AG08396 (cell line): ENCODE measurements at regions not wholly inside any gene's neighbourhood (a gene's known extent, or its start where the extent isn't known, plus 50 kb on each side); places are given as distances from the start of the nearest gene placed in this dataset.
A peak's percentile ranks its signal among the peaks of the same experiment; 100 is the strongest.
"Not testable (repeated sequence)": the region's sequence is repeated elsewhere in the genome, so short reads cannot be mapped to it uniquely, and the experiment has no call there.

Experiments
- DNase-seq: peaks from one replicate; pipeline ENCODE4 v3.0.0; 2012; ENCODE audit warnings: low spot score, mixed read lengths

DNA sequence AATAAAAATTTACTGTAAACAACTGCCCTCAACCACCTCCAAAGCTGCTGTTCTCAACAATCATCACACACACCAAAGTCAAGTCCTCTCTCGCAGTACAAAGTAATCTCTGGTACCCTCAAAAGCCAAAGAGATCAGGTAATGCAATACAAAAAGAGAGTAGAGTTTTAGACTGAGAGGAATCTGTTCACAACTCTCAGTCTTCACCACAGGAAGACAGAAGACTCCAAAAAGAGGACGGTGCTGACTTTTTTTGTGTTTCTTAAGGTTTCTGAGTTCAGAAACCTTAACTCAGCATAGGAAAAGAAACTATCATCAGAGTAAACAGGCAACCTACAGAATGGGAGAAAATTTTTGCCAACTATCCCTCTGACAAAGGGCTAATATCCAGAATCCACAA is 1072.3 kb upstream of the DIAPH2 start:
- DNase-seq: no peak

DNA sequence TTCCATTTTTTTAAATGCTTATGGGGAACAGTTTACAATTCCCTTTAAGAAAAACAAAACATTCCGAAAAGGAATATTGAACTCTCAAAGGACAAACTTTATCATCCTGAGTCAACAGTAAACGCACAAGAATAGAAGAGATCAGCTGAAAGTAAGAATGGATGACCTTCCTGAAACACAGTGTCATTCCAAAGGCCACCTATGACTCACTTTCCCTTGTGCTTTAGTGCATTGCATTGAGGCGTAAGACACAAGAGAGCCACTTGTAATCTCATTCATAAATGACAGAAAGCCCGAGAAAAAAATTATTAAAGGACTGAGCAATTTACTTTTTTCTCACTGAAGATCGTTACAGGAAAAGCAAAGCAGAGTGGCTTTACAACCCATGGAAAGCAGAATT is 1062.4 kb upstream of the DIAPH2 start:
- DNase-seq: no peak

DNA sequence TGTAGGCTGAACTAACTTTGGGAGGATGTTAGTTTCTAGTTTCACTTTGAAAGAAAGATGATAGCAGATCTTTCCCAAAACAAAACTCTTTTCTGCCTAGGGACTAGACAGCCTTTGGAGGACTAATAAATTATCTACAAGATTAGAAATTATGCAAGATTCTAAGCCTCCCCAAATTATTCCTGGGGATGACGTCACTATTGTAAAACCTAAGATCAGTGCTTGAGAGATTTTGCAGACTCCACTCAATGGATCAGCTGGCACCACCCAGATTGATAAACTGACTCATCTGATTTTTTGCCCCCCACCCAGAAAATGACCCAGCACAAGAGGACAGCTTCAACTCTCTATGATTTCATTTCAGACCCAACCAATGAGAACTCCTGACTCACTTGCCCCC is 1057.9 kb upstream of the DIAPH2 start:
- no peak for DNase-seq

DNA sequence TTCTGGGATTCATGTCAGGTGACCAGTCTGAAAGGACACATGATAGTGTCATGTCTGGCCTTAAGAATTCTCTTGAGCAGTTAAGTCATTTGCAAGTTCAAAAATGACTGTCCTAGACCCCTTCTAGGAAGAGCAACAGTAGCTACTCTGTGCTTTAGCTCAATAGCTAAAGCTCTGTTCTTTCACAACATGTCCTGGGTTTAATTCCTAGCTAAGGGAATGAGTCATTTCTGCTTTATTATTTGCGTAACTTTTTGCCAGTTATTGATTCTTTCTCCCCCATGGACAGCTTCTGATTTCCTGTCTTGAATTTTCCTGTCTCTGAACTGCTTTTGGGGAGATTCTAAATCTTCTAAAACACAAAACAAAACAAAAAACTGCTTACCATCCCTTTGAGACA is 1055.8 kb upstream of the DIAPH2 start:
- no peak for DNase-seq

DNA sequence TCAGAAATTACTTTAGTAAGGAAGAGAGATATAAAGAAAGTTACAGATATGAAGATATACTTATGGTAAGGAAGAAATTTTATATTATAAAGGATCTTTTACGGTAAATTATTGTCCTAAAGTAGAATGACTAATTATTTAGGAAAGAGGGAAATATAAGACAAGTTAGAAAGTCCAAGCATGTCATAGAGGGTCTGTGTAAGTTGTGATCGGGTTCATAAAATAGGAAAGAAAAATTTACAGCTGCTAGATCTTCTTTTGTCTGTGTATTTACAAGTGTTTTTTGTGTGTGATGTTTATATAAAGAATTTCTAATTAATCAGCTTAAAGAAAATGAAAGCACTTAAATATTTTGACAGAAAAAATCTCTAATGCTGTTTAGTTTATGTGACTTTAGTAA is 1054.9 kb upstream of the DIAPH2 start:
- no peak for DNase-seq

DNA sequence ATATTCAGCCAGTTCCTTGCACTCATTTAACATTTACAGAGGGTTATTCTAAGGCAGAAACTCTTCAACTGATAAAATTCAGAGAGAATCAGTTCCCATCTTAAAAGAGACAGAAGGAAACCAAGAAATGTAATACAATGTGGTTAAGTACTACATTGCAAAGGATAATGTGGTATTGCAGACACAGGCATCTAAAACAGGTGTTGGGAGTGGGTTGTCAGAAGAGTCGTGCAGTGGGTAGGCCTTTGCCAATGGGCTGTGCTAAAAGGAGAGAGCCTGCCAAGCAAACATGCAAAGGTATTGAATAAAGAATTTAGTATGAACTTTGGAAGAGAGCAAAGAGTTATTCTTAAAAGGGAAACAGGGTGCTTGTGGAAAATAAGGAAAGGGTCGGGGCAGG is 1044.4 kb upstream of the DIAPH2 start:
- DNase-seq: no peak

DNA sequence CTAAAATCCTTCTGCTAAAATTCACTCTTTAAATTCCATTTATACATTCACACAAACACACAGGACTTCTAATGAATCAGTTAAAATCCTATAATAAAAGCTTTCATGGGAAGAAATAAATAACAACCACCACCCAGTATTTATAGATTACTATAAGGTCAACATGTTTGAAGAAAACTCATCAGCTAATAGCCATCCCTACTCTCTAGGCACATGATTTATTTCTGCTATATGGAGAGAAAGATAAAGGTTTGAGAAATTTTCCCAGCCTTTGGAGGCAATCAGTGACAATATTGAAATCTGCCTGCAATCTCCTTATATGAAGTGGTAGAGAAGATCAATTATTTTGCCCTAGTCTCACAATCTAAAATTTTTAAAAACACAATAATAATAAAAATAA is 1038.9 kb upstream of the DIAPH2 start:
- no peak for DNase-seq

DNA sequence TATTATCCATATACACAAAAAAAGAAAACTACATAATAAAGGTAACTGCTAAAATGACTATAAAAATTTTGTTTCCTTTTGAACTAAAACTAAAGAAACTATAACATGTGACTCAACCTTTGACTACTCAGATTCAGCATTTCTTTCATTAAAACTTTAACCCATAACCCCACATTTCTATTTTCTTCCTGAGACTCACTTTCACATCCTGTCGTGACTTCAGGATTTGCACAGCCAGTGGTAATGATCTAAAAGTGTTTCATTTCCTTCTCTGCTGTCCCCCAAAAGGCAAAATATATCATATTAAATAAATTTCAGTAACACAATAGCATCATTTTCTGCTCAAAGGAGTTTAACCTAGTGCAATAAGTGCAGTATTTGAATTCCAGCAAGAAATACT is 1022.4 kb upstream of the DIAPH2 start:
- DNase-seq: no peak

DNA sequence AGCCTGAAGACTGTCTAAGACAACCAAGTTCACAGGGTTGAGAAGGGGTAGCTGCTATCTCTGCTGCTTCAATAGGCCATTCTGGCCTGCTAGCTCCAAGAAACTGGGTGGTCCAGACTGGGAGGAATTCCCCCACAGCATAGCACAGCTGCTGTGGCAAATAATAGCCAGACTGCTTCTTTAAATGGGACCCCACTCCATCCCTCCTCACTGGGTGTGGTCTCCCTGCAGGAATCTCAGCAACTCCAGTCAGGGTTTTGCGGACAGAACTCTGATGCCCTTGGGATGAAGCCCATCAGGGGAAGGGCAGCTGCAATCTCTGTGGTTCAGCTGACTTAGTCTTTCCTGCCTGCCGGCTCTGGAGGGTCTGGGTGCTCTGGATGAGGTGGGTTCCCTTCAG is 1018.6 kb upstream of the DIAPH2 start:
- DNase-seq: no peak

DNA sequence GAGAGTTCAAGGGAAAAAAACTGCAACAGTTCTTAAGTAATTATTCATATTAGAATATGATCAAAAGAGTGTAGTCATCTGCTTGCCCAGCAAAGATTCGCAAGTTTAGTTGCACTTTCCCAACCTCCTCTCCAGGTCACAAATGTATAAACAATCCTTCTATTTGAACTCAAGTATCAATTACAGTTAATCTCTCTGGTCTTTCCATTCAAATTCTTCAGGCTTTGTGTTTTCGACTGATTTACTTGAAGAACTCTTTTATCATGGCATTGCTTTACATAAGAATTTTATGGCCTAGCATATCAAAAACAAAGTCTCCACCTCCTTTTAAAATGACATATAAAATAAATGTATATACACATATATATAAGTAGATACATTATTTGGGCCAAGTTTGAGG is 1009.6 kb upstream of the DIAPH2 start:
- DNase-seq: no peak

DNA sequence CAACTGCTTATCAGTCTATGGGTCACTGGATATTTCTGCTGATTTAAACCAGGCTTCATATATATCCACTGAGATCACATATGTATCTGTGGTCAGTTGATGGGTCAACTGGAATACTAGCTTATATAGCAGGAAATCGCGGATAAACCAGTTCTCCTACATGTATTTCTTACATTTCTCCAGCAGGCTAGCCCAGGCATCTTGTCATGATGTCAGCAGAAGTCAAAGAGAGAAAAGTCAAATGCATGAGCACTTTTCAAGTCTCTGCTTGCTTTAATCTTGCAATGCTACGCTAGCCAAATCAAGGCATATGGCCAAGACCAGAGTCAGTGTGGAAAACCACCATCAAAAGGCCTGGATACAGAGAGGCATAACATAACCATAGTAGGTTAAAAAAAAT is 1008.8 kb upstream of the DIAPH2 start:
- DNase-seq: no peak

DNA sequence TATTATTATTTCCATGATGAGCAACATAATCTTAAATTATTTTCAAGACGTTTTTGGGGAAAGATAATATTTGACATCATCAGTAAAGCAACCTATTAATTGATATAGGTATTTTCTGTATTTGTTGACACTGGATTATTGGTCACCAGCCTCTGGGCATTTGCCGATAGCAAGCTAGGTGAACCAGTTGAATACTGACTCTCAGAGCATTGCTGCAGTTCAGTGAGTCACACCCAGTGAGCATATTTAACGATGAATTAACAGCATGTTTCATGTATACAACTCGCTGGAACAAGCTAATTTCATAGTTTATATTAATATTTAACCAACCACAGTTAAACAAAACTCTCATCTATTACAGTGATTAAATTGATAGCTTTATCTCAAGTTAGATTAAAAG is 1006.0 kb upstream of the DIAPH2 start:
- DNase-seq: no peak

DNA sequence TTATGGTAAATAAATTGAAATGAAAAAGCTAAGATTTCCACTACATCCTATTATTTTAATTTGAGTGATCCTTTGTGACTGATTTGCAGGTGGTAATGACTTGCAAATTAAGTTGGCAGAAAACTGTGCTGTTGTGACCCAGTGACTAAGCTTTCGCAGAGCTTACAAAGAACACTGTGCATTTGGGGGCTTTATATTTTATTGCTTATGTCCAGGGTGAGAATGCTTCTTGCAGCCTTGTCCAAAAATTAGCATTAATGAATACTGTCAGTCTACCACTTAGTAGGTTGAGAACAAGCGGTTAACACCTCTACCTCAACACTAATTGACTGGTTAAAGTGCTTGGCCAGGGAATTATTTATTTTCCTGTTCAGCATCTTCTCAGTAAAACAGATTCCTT is 991.3 kb upstream of the DIAPH2 start:
- DNase-seq: no peak

DNA sequence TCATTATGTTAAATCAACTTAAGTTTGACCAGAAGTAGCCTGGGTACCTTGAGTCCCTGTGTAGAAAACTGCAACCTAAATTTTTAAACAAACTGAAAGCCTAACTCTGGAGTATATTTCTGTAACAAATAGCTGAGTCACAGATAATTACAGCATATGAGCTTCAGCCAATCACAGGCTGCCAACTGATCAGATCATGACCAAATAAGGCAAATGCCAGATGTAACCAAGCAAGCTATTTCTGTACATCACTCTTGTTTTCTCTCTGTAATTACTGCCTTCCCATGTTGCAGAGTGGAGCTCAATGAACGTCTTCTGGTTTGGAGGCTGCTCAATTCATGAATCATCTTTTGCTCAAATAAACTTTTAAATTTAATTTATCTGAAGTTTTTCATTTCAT is 980.9 kb upstream of the DIAPH2 start:
- peak; percentile 1 for DNase-seq

DNA sequence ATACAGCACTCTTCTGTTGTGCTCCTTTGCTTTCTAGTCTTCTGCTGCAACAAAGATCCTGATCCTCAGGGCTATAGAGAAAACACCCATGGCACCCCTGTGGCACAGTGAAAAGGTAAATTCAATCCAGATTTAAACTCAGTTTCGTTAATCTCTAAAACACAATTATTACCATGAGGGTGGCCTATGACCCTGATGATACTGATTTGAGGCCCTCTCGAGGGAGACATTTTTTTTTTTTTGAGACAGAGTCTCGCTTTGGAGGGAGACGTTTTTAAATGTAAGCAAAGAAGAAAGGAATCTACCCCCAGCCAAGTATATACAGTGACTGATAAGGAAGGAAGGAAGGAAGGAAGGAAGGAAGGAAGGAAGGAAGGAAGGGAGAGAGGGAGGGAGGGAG is 967.8 kb upstream of the DIAPH2 start:
- no peak for DNase-seq

DNA sequence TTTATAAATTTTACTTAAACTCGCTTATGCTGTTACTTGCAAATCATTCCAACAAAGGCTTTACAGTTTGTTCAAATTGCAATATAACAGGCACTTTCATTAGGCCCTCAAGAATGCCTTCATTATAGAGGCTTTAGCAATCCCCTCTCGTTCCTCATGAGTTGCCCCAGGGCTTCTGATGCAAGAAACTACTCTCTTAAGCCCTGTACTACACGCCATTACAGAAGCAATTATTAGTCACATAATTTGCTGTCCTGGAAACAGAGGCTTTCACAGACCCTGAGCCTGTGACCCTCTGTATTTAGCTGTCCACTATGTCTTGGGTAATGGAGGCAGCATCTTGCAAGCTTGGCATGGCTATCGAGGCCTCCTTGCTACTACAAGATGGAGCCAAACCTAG is 965.9 kb upstream of the DIAPH2 start:
- no peak for DNase-seq

DNA sequence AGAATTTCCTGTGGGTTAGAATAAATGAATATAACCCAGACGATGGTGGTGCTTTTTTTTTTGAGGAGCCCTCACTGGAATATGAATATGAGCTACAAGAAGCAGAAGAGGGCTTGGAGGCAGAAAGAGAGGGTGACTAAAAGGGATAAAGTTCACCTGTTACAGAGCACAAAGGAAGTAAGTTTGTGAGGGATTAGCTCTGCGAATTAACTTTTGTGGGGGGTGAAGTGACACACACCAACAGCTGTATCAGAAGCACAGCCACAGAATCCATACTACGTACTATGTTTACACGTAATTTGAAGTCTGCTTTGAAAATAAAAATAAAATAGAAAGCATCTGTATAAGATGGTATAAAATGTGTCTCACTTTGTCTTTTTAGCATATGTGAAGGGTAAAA is 963.6 kb upstream of the DIAPH2 start:
- DNase-seq: no peak

DNA sequence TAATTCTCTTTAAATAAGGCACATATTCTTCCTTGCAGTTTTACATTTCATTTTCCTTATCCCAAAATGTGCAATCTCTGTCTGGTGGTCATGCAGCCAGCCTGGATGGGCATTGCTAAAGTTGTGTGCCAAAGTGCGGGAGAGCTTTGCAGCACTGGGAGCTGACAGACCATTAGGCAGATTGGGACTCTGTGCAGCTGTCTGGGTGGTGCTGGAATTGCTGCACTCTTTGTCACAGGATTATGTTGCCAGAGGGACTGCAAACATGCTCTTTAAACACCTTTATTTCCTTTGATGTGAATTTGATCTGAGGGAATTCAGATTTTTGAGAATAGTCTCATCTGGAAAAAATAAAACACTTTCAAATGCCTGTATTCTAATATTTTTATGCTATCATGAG is 956.2 kb upstream of the DIAPH2 start:
- DNase-seq: no peak

DNA sequence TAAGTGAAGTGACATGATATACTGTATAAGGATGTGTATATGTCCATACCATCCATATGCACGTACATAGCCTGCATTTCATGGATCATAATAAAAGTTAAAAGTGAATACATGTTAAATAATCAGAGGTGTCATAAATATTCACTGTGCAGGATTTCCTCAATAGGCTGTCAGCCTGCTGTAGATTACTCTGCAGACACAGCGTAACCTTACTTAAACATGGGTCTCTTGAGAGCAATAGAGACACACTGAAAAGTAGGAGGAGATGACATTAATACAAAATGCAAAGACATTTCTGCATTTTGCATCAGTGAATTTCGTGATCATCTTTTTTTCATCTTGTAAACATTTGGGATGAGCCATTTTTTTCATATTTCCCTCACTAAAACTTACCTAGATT is 955.2 kb upstream of the DIAPH2 start:
- no peak for DNase-seq

DNA sequence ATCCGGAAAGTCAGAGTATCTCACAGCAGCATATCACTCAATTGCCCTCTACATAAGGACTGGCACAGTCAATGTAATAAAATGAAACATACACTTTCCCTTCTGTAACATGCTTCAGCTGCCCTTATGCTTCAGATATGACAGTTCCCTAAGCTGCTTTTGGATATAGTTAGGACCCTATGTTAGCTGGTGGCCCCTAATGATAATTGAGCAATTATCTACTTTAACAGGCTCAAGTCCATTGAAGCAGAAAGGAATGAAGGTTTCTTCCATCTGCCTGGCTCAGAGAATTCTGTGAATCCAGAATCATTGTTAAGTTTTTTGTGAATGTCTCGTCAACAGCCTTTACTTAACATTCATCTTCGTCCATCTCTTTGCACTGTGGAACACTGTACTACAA is 951.2 kb upstream of the DIAPH2 start:
- no peak for DNase-seq

DNA sequence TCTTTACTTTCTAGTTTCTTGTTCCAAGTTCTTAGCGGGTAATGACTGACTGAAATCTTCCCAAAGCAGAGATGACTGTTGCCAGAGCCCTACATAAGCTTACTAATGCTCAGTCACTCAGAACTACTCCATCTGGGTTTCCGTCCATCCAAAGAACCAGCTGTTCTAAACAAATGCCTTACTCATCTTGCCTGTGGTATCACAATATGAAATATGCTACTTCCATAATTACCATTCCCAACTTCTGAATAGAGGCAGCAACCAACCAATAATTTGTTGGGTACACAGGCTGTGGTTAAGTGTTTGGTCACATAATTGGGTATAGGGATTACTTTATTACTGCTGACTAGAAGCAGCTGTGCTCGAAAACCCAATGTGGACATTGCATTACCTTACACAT is 930.2 kb upstream of the DIAPH2 start:
- no peak for DNase-seq

DNA sequence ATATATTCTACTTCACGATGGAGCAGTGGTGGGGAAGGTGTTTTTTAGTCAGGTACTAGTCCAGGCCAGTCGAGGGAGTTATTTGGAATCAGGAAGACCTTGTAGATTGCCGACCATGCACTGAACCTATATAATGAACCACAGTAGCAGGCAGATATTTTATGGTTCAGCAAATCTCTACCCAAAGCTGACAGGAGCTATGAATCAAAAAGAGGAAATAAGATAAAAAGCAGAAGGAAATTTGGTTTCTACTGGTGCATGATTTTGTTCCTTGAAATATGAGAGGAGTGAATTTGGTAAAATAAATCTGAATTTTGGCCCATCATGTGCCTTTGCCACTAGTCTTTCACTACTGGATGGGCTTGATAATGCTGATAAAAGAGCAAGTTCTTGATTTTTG is 924.3 kb upstream of the DIAPH2 start:
- DNase-seq: no peak

DNA sequence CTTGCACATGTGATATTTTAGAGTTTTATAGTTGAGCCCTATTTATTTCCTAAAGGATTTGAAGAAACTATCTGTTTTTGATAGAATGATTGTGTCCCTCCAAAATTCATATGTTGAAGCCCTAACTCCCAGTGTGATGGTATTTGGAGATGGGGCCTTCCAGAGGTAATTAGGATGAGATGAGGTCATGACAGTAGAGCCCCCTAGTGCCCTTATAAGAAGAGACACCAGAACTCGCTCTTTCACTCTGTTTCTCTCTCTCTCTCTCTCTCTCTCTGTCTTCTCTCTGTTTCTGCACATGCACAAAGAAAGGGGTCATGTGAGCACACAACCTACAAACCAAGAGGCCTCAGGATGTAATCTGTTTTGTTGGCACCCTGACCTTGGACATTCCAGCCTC is 921.9 kb upstream of the DIAPH2 start:
- no peak for DNase-seq

DNA sequence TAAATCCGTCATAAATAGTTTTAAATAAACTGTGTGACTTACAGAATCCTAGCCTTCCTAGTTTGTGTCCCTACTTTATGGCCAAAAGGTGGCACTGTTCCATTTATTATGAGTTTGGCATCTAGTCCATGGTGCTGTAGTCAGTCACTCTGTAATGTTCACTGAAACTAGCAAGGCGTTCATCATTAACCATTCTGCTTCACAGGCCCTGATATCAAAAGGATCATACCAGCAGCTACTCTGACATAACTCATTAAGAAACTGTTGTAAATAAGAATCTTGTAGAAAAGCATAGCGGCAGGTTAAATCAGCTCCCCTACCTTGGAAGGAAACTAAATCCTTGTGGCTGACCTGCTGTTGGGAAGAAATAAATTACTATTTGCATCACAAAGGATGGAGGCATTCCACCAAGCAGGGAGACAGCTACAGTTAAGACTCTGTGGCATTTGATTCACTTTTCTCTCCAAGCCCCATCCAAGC is 919.6 kb upstream of the DIAPH2 start:
- peak; percentile 17 for DNase-seq

DNA sequence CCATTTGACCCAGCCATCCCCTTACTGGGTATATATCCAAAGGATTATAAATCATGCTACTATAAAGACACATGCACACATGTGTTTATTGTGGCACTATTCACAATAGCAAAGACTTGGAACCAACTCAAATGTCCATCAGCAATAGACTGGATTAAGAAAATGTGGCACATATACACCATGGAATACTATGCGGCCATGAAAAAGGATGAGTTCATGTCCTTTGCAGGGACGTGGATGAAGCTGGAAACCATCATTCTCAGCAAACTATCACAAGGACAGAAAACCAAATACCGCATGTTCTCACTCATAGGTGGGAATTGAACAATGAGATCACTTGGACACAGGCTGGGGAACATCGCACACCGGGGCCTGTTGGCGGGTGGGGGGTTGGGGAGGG is 913.4 kb upstream of the DIAPH2 start:
- not testable (repeated sequence) for DNase-seq
